HUDEP-2 (cell line): ENCODE measurements at regions not wholly inside any gene's neighbourhood (a gene's known extent, or its start where the extent isn't known, plus 50 kb on each side); places are given as distances from the start of the nearest gene placed in this dataset.

Source experiments
- DNase-seq, 76 experiments: peaks; one replicate each; lab custom pipeline; 2025; ENCODE audit not compliant: unreplicated experiment in 76 of 76; lab: John Stamatoyannopoulos, UW

DNA sequence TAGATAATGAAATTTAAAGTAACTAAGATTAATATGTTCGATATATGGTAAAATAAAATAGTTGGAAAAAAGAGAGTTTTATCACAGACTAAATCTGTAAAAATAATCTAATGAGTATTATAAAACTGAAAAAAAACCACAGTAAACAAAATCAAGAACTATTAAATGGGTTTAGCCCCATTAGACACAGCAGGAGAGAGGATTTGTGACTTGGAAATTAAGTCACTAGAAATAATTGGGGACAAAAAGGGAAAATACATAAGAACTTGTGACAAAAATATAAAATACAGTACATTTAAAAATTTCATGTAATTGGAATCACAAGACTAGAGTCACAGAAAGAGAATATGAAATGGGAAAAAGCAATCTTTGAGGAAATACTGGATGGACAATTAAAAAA lies 1114.6 kb upstream of the KLHL29 start:
- DNase-seq: no peak

- DNase-seq: no peak
Measured at GRCh38 chr2:22273853-22274252, 1111.1 kb upstream of the KLHL29 start.

DNA sequence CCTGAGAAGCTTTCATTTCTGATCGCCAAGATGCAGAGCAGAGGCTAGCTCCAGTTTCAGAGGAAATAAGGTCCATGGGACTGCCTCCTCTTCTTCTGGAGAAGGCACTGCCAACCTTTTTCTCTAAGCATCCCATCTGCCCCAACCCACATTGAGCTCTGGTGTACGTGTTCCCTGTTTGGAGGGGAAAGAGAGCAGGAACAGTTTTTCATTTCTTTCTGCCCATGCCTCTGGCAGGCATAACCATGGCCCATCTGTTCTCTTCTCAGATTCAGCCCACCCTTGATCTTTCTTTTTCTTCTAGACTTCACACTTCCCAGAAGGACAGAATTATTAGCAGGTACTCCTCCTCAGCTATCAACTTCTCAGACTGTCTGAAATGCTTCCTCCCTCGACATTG lies 1110.3 kb upstream of the KLHL29 start:
- no peak for DNase-seq

DNA sequence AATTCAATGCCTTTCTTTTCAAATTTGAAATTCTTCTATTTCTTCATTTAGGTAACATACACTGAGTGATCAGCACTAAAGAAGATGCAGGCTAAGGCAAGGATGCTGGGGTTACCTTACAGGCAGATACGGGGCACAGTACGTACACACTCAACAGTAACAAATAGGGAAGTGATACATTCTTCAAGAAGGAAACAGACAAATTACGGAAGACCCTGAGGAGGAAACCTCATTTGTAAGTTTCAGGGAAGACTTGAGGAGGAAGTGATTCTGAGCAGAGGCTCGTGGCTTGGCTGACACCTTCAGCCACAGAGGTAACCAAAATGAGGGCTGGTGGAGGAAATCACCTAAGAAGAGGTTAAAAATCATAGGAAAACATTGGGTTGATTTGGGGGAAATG lies 1108.3 kb upstream of the KLHL29 start:
- no peak for DNase-seq

GRCh38 chr2:22279541-22279940 lies 1105.4 kb upstream of the KLHL29 start:
- DNase-seq: no peak

- no peak for DNase-seq
Measured at GRCh38 chr2:22281033-22281432, 1103.9 kb upstream of the KLHL29 start.

GRCh38 chr2:22282220-22282619 lies 1102.8 kb upstream of the KLHL29 start:
- DNase-seq: no peak

GRCh38 chr2:22282916-22283315 lies 1102.1 kb upstream of the KLHL29 start:
- DNase-seq: no peak

- DNase-seq: no peak
Measured at GRCh38 chr2:22283436-22283835, 1101.5 kb upstream of the KLHL29 start.

DNA sequence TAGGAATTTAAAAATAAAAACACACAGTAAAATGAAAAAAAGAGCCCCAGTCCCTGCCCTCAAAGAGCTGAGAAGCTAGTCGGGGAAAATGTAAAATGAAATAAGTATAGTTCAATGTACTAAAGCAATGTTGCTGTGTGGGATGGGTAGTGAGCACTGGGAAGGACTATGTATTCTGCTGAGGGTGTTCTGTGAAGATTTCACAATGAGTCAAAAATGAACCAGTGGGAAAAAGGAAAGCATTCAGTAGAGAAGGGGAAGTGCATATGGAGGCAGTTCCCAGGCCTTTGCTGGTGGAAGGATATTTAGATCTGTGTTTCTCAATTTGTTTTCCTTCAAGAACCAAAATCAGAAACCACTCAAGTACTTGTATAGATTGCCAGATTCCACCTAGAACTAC lies 1094.7 kb upstream of the KLHL29 start:
- DNase-seq: no peak

DNA sequence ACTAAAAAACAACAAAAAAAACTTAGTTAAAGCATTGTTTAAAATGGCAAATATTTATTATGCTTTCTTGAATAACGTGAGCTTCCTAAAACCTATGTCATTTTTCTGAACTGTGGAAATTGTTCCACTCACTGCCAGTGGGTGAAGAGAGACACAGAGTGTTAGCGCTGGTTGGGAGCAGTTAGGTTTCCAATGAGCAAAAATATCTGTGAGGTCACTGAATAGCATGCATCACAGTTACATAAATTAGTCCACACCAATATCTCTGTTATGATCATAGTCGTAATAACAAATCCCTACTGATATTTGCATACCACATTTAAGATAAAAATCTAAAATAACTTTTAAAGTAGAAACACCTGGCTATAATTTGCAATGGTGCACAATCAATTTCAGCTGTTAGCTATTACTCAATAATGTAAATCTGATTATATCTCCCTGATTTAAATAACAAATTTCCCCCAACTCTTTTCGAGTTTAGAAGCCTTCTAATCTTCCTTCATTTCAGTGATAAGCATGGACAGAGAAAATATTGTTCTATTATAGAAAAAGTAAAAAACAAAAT lies 1094.0 kb upstream of the KLHL29 start:
- DNase-seq: no peak

- DNase-seq: no peak
Measured at GRCh38 chr2:22301228-22301627, 1083.8 kb upstream of the KLHL29 start.

DNA sequence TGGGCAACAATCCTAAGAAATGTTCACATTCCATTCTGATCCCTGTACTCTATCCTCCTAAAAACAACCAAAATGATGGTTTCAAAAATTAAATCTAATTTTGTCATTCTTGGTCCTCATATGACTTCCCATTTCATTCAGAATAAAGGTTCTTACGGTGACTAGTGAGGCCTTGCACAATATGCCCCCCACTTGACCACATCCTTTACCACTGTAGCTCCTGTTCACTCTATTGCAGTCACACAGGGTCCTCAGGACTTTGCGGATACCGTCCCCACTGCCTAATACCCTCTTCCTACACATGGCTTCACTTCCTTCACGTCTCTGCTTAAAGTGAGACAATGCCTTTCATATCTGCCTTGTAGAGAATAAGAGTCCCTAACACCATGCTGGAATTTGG lies 1058.7 kb upstream of the KLHL29 start:
- DNase-seq: no peak

- no peak for DNase-seq
Measured at GRCh38 chr2:22329211-22330154, 1055.5 kb upstream of the KLHL29 start.

GRCh38 chr2:22336414-22336813 lies 1048.6 kb upstream of the KLHL29 start:
- DNase-seq: no peak

GRCh38 chr2:22340716-22341115 lies 1044.3 kb upstream of the KLHL29 start:
- DNase-seq: no peak

GRCh38 chr2:22347306-22347705 lies 1037.7 kb upstream of the KLHL29 start:
- no peak for DNase-seq

GRCh38 chr2:22350621-22351020 lies 1034.4 kb upstream of the KLHL29 start:
- DNase-seq: no peak

DNA sequence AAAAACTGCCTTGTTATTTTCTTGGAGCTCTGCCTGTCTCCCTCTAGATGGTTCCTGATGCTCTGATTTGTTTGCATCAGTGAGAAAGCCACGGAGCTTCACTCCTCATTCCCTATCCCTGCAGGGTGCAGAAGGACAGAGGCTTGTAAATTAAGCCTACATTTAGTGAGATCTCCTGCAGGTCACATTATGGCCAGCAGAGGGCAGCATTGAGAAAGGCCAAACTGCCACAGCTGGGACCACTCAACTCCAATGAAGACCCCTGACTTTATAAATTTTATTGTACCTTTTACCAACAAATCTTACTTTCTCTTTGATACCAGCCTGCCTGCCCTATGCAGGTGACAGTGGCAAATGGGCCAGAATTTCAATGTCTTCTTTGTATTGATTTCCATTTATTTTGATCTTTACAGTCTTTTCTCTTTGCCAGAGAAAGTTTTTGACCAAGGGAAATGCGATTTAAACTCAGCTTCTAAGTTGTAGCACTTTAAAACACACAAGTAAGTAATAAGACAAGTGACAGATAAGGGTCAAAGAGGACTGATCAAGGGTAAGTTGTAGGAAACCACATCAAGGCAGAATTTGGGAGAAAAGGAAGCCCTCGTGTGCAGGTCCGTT lies 1029.1 kb upstream of the KLHL29 start:
- DNase-seq: peak in 21 of 76 experiments; percentile 0 to 21 (median 7)

- no peak for DNase-seq
Measured at GRCh38 chr2:22359071-22359672, 1025.8 kb upstream of the KLHL29 start.

GRCh38 chr2:22360735-22361374 lies 1024.1 kb upstream of the KLHL29 start:
- DNase-seq: no peak
